Peyer's patch (tissue), 4 donors: ENCODE measurements at regions not wholly inside any gene's neighbourhood (a gene's known extent, or its start where the extent isn't known, plus 50 kb on each side); places are given as distances from the start of the nearest gene placed in this dataset.

ENCODE experiments used
- CTCF ChIP-seq, 6 experiments: fragments of 450-650 bp in 4 of 6; fragments of 200-600 bp in 2 of 6; sonication (generic) in 1 of 6; IDR thresholded peaks; one replicate each; pipeline ENCODE4 v1.5.1; 2017 to 2019; ENCODE audit warnings: antibody characterized with exemption in 6 of 6, mild to moderate bottlenecking in 3 of 6, moderate library complexity in 1 of 6
- POLR2A ChIP-seq, 2 donors: fragments of 450-650 bp; IDR thresholded peaks; one replicate each; pipeline ENCODE4 v1.5.1; 2017; ENCODE audit warnings: antibody characterized with exemption in 2 of 2, mild to moderate bottlenecking in 2 of 2, moderate library complexity in 2 of 2

GRCh38 chr4:138775890-138776289 lies 239.7 kb upstream of the NOCT start:
- TF ChIP-seq POLR2A (IDR thresholded peaks at IDR 0.05) (no peak), CTCF (IDR thresholded peaks at IDR 0.05) (no peak)
